SH-SY5Y (cell line): ENCODE measurements at regions not wholly inside any gene's neighbourhood (a gene's known extent, or its start where the extent isn't known, plus 50 kb on each side); places are given as distances from the start of the nearest gene placed in this dataset.

ENCODE experiments used
- GATA2 ChIP-seq: IDR thresholded peaks from 2 replicates; pipeline ENCODE4 v1.6.1; 2011; ENCODE audit warnings: mild to moderate bottlenecking, low read depth, low read length
- GATA3 ChIP-seq: IDR thresholded peaks from 2 replicates; pipeline ENCODE4 v1.6.1; 2011; ENCODE audit warnings: low read depth, mild to moderate bottlenecking, low read length, moderate library complexity

DNA sequence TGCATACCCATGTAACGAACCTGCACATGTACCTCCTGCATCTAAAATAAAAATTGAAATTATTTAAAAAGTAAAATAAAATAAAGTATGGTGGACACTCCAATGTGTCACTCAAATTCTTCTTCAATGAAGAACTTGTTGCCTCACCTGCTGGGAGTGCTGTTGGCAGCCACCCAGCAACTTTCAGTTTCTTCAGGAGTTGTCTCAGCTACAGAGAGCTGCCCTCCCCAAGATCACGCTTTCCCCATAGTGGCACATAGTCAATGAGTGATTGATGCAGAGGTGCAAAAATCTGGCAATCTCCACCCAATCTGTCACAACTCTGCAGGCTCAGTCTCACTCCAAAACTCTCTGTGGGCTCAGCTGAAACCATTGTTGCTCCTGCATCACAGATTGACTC lies 92.3 kb upstream of the C11orf87 start:
- TF ChIP-seq GATA2 (no peak), GATA3 (no peak)

DNA sequence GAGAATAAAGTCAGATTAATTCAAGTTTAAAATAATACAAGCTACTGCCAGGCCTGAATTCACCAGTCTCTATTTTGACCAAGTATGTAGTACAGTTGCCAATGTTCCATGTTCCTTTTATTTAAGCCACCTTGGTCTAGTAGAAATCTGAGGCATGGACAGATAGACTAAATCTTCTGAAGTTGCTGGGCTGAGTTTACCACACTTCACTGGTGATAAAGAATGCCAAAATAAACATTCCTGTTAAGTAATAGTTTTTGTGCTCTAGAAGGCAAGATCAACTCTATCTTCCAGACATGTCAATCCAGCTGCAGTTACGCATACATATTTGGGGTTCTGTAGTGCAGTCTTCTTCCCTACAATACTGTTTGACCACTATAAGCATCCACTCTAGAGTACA lies 83.9 kb upstream of the C11orf87 start:
- TF ChIP-seq GATA2 (no peak), GATA3 (no peak)

DNA sequence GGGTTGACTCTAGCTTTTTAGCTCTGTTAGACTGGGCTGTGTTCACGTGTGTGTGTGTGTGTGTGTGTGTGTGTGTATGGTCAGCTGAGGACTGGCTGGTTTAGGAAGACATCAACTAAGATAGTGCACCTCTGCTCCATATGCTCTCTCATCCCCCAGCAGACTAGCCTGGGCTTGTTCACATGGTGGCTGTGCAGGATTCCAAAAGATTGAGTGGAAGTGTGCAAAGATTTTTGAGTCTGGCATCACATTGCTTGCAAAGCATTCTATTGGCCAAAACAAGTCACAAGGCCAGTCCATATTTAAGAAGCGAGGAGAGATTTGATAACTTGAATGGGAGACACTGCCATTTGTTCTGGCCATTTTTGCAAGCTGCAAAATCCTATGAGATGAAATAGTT lies 79.7 kb upstream of the C11orf87 start:
- TF ChIP-seq GATA2 (no peak), GATA3 (no peak)

DNA sequence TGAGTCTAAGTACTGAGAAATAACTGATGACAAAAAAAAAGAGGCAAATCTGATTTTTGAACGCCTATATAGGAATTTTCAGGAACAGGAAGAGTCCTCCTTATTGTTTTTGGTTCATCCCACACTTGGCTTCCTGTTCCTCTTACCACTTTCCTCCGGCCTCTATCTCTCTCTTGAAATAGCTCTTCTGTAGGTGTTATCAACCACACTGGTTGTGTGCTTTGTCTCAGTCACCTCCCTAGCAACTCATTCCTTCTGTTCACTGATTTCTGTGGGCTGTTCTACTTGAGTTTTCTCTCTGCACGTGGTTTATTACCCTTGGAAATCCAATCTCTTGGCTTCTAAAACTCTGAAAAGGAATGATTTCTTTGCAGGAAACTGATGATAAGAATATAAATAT lies 78.7 kb upstream of the C11orf87 start:
- no peak for TF ChIP-seq GATA3
- TF ChIP-seq GATA2, result no peak

DNA sequence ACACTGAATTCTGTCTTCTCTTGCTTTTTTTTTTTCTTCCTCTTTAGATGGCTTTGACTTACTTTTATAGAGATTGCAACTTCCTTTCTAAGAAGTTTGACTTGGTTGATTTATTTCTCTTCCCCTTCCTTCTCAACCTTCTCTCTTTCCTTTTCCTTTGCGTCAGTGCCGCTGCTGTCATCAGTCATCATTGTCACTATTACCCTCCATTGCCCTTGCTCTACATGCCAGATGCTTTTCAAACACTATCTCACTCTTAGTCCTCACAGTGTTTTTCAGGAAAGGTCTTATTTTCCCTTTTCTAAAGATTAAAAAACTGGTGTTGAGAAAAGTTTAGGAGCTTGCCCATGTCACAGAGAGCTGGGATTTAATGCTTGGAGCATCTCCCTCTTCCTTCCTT lies 74.7 kb upstream of the C11orf87 start:
- TF ChIP-seq GATA2 (no peak), GATA3 (no peak)

DNA sequence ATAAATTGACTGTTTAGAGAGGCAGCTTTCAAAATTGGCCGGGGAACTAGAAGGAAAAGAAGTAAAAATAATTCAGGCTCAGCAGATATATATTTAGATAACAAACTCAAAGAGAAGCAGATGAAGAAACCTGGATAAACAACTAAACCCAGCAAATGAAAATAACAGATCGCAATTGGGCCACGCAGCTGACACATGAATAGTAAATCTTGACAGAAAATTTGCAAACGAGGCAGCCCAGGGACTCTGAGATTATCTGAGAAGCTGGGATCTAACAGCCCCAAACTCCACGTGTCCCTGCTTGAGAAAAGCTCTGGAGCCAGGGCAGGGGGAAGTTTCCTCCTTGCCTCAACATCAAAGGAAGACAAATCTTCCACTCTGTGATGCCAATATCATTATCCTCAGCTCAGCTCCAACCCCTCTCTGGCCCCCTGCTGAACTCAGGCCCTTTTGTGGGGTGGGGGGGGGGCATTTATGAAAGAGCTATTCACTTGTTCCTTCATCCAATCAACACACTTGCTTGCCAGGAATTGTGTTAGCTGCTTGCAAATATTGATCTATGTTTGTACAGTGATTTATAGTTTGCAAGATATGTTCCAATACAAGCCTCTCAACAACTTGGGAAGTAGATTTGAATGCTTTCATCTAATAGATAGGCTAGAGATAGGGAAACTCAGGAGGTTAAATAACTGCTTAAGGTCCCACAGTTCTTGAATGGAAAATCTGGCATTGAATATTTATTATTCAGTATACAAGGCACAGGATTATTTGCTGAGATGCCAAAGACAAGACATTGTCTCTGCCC lies 72.5 kb upstream of the C11orf87 start:
- TF ChIP-seq GATA2 (no peak), GATA3 (no peak)

DNA sequence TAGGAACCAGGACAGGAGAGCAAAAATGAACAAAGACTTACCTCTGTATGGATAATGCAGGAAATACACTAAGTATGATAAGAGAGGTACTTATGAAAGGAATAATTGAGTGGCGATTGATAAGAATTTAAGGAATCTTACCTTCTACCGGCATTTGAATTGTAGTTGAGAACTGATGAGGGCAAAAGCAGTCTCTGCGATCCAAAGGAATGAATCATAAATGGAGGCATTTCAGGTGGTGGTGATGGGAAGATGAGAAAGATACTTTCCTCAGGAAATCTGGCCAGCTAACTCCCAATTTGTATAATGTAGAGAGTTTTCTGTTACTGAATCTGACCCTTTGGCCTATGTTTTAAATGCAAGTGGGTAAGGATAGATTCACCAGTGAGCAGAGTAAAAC lies 71.9 kb upstream of the C11orf87 start:
- TF ChIP-seq GATA3 (no peak), GATA2 (no peak)

DNA sequence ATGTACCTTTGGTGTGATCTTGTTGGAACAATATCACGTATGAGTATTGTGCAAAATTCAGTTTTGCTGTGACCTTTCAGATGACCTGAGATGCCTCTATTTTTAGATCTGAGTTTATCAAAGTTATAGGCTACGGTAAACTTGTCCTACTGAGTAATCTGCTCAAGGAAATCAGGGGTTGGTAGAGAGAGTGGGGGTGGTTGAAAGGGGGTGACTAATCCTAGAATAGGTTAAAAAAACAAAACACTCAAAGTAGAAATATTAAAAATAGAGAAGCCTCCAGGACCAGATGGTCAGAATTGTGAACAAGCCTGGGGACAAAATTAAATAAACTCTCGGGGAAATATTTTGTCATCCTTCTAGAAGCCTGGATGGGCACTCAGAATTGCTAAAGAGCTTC lies 59.9 kb upstream of the C11orf87 start:
- TF ChIP-seq GATA3 (no peak), GATA2 (no peak)

DNA sequence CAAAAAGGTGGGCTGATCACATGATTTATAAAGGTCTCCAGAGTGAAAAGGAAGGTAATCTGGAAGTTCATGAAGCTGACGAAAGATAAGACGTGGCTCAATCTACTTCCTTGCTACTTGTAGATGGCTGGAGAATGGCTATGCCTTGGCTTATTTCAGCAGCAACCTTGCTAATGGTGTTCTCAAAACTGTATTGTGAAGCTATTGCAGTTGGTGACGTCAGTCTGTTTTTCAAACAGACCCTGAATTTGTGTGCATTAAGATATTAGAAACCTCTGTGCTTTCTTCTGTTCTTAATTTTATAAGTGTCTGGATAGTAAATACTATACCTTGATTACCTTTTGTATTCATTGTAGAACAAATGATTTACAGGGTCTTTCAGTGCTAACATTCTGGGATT lies 58.3 kb upstream of the C11orf87 start:
- TF ChIP-seq GATA3 (no peak), GATA2 (no peak)

DNA sequence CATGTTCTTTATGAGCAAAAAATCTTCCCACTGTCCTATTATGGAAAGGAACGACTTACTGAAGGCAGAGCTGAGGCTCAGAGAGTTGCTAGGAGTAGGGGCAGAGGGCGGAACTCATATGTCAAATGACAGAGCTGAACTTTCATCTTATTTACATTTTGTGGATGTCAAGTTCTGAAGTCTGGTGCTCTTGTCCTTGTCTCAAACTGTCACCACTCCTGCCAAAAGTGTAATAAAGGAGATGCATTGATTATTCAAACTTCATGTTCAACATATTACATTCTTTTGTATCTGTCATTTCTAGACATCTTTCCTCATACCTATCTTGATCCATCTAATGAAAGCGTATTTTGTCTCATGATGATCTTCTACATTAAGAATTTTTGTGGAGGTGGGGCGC lies 57.1 kb upstream of the C11orf87 start:
- TF ChIP-seq GATA3 (no peak), GATA2 (no peak)

DNA sequence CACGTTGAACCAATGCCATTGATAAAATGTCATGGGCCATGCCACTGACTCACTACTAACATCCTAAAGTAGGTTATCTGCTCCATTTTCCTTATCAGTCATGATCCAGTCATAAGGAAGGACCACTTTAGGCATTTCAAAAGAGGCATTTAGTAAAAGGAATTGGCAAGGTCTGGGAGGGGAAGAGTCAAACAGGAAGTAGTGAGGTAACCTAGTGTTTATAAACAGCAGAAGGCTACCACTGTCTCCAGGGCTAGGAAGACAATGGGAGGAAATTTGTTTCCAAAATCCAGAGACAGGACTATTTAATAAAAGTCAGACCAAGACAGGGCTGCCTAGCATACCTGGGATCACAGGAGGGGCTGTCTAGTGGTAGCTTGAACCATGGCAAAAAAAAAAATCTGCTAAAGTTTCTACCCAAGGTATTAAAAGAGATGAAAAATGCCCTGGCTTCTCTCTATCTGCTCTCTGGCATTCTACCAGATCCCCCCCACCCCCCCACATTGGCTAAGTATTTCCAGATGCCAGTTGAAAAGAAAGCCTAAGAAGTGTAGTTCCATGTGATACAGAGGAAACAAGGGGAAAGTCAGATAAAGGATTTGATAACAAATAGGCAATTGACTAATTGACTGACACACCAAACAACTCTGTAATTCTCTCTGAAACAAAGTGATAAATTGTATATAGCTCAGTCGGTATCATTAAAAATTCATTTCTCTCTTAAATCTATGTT lies 50.4 kb upstream of the C11orf87 start:
- TF ChIP-seq GATA2 (no peak), GATA3 (no peak)
